ENCODE measurements at regions not wholly inside any gene's neighbourhood (a gene's known extent, or its start where the extent isn't known, plus 50 kb on each side); places are given as distances from the start of the nearest gene placed in this dataset.

GRCh38 chr3:130276203-130276803, 69.2 kb upstream of the COL6A5 start:
- no peak overlapping the region for H3K9ac ChIP-seq (ENCODE audit: low read depth, low read length)
- H3K4me3 ChIP-seq (ENCODE audit: insufficient read depth, low read depth, low read length) = no peak overlapping the region
- ChIA-PET CTCF (interaction anchor here (0.6 to 1.4 kb wide), 6 partner anchors 9 to 617 kb away, joined by 3 to 6 read pairs (median 3); partner anchors contain the start of gene ATP2C1), POLR2A (ENCODE audit: unreplicated experiment) (no interaction called here)
- peak overlapping the region; percentile 56; the same call in 1 of the 2 replicates for H3K4me2 ChIP-seq (ENCODE audit: low read depth, low read length)
- no peaks in the 10 kb centered on the region for H3K27me3 ChIP-seq (ENCODE audit: control insufficient read depth, insufficient read depth, low read length)
- H3K4ac ChIP-seq (ENCODE audit: low read depth, low read length) = no peak overlapping the region
- peak; percentile 85 for TF ChIP-seq CTCF (conservative IDR thresholded peaks at IDR 0.05; ENCODE audit: low read depth, low read length)
- peak; percentile 53 for TF ChIP-seq SMC3 (IDR thresholded peaks at IDR 0.05; ENCODE audit: low read depth, low read length)
- TF ChIP-seq RCOR1 (IDR thresholded peaks at IDR 0.05; ENCODE audit: insufficient replicate concordance, low read length) = no peak
- peak; percentile 76 for TF ChIP-seq RAD21 (IDR thresholded peaks at IDR 0.05; ENCODE audit: low read length)
- dilution Hi-C loops (cut with HindIII; ENCODE audit: low sequenced_read_pairs, unreplicated experiment) = no loop called here
- H2AFZ ChIP-seq (replicated peaks; ENCODE audit: low read length, poor library complexity) = no peak overlapping the region
- no peaks in the 10 kb centered on the region for H3K9me3 ChIP-seq (ENCODE audit: control insufficient read depth, insufficient read depth, low read length)
- H3K36me3 ChIP-seq (ENCODE audit: control insufficient read depth, insufficient read depth, low read length) = no peaks in the 10 kb centered on the region
- H3K14ac ChIP-seq (replicated peaks; ENCODE audit: low read depth, low read length) = no peak overlapping the region
- in situ Hi-C loops (cut with MboI; ENCODE audit: low sequenced_read_pairs) = no loop called here
- H2BK15ac ChIP-seq (ENCODE audit: low read depth, low read length) = no peak overlapping the region
- no peaks in the 10 kb centered on the region for H3K79me1 ChIP-seq (ENCODE audit: low read depth in 1 of 2, low read length in 2 of 2)
- no peak overlapping the region for H2BK120ac ChIP-seq (ENCODE audit: low read depth, low read length)
- no peak overlapping the region for H4K91ac ChIP-seq (ENCODE audit: insufficient read depth, low read depth, low read length)
- H4K20me1 ChIP-seq (ENCODE audit: insufficient read depth, low read length) = no peaks in the 10 kb centered on the region
- no peak overlapping the region for H3K56ac ChIP-seq (ENCODE audit: extremely low read depth, insufficient read depth, low read length)
- no peaks in the 10 kb centered on the region for H3K4me1 ChIP-seq (ENCODE audit: control insufficient read depth, insufficient read depth, low read length)
- no peak overlapping the region for H3K27ac ChIP-seq (ENCODE audit: insufficient read depth, low read length)
- H4K8ac ChIP-seq (ENCODE audit: low read depth in 2 of 2, low read length in 2 of 2) = no peak overlapping the region
- H3K18ac ChIP-seq (ENCODE audit: low read depth, low read length) = no peak overlapping the region
- no peak overlapping the region for H2BK5ac ChIP-seq (ENCODE audit: low read depth, low read length, poor library complexity, severe bottlenecking)
- no peak overlapping the region for H2AK5ac ChIP-seq (ENCODE audit: low read depth, low read length)
- intact Hi-C loops (cut with micrococcal nuclease) = loop anchor here (1.0 to 10.0 kb wide), 4 partner anchors 263 to 758 kb away; no protein-coding TSS in a partner anchor
- 0% methylated on average over 2 of the region's 8 CpGs; no CpG with 5 or more reads in 1 of the 2 experiments for WGBS, 2 experiments (ENCODE audit: extremely low coverage in 2 of 2, insufficient read length in 1 of 2)
- peak; percentile 61 for DNase-seq
- H3K23ac ChIP-seq (ENCODE audit: low read depth, low read length) = no peak overlapping the region
- H4K5ac ChIP-seq (ENCODE audit: low read depth, low read length) = no peak overlapping the region
- H2AK9ac ChIP-seq (replicated peaks; ENCODE audit: low read depth, low read length, poor library complexity) = no peak overlapping the region
- peak; percentile 96 for ATAC-seq (ENCODE audit: low read depth)
- BruUV-seq (replicated peaks) = no TSS peak
- H3K9me1 ChIP-seq (ENCODE audit: insufficient read depth, low read length) = no peaks in the 10 kb centered on the region
- H2BK20ac ChIP-seq (ENCODE audit: low read depth, low read length) = no peak overlapping the region
